Jurkat, Clone E6-1 (cell line): ENCODE measurements at regions not wholly inside any gene's neighbourhood (a gene's known extent, or its start where the extent isn't known, plus 50 kb on each side); places are given as distances from the start of the nearest gene placed in this dataset.

ENCODE experiments used
- DNase-seq: peaks from one replicate; pipeline ENCODE4 v3.0.0-alpha.2; 2011; ENCODE audit warnings: low read depth, low spot score
- H3K4me3 ChIP-seq: 2 replicates; pipeline ENCODE4 v1.5.1; 2011; ENCODE audit warnings: mild to moderate bottlenecking, low read length, control low read depth, moderate library complexity

DNA sequence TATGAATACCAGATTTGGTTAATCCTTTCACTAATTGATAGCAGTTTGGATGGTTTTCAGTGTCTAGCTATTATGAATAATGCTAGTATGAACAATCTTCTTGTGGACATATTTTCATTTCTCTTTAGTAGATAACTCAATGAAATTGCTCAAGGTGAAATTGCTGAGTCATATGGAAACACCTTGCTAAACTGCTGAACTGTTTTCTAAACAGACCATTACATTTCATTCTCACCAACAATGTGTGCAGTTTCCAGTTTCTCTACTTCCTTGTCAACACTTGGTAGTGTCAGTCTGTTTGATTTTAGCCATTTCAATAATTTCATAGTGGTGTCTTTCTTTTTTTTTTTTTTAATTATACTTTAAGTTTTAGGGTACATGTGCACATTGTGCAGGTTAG, 250.0 kb downstream of the HRH4 start:
- H3K4me3 ChIP-seq: no peak overlapping the region
- no peak for DNase-seq

DNA sequence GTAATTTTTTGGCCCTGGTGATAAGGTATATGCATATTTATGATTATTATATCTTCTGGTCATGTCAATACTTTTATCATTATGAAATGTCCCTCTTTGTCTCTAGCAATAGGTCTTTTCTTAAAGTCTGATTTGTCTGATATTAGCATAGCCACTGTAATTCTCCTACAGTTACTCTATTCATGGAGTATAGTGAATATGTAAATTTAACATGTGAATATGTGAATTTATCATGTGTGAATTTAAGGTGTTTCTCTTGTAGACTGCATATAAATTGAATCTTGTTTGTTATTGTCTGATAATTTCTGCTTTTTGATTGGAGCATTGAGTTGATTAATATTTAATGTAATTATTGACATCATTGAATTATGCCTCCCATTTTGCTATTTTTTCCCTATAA, 259.4 kb downstream of the HRH4 start:
- no peak overlapping the region for H3K4me3 ChIP-seq
- no peak for DNase-seq

DNA sequence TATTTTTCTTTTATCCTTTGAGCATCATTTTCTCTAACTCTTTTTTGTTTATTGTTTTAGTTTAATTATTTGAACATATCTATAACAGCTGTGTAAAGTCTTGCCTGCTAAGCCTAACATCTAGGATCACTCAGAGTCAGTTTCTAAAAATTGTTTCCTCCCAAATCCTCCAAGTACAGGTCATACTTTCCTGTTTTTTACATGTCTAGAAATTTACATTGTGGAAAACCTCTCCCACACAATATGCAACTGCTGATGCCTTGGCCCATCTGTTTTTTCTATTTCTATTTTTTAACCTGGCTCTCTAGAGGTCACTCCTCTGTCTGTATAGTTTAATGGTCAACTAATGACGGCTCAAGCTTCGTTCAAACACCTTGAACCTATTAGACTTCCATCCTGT, 261.0 kb downstream of the HRH4 start:
- H3K4me3 ChIP-seq: no peak overlapping the region
- no peak for DNase-seq

DNA sequence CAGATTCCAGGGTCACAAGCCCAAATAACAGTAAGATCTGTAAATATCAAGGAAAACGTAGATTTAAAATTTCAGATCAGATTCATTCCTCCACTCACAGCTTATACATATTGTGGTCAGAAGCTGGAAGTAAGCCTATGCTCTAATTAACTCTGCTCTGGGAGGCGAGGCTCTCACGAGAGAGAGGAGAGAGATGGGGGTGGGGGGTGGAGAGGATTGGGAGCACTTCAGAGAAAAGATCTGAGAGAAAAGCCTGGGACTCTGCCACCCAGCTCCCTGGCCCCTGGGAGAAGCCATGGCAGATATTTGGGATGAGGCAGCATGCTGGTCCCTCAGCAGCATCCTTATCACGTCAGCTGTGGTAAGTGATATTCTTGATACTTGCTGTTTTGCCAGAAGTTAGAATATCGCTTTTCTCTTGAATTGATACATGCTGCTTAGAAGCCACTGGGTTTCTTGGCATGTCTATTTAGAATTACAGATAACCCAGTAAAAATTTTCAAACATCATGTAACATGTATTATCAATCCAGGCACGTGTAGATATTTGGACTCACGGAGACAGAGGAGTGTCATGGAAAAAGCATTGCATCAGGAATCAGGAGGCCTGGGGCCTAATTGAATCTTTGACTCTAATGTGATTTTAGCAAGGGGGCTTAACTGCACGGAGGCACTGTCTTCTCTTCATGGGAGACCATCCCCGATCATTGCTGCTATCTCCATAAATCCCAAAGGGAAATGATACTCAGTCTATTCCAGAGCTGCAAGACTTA, 265.4 kb downstream of the HRH4 start:
- no peak overlapping the region for H3K4me3 ChIP-seq
- no peak for DNase-seq

DNA sequence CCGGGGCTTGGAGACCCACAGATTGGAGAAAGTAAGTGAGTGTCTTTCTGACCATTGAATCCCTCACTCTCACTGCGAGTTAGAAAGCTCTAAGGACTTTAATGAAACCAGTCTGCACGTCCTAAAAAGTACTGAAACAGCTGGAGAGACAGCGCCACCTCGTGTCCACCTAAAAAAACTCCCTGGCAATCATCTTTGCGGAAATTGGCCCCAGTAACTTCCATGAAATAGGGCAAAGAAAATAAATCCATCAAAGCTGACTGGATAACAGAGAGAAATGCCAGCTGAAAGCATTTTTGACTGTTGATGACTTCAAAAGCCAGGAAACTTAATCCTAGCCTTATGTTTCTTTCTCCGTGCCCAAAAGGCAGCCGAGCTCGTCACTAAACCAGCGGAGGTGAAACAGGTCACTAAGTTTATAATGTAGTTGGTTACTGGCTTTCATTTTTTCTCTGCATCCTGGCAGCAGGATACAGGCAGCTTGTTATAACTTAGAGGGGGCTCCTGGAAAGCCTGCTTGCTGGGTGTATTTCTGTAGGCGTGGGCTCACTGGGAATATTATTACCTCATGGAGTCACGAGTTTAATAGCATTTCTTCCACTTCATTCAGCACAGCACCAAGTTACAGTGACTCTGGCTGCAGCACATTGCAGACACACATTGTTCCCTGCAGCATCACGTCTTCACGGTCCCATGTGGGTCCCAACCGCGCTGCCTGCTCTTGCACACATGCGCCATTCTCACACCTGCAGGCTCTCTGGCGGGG, 266.5 kb downstream of the HRH4 start:
- peak; percentile 50 for DNase-seq
- no peak overlapping the region for H3K4me3 ChIP-seq

DNA sequence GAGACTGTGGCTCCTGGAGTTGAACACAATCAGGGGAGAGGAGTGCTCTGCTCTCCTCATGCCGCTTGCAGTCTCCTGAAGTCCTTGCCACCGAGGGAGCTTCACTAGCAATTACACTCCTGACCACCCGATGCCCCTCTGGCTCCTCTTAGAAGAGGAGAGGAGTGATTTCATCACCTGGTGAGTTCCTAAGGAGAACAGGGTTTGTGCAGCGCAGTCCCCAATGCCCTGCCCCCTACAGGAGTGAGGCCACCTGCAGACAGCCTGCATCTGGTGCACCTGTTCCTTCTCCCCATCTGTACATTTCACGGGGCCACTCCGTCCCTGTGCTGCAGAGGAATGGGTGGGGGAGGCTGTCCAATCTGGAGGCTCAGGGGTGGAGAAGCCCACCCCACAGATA, 267.2 kb downstream of the HRH4 start:
- H3K4me3 ChIP-seq: no peak overlapping the region
- no peak for DNase-seq

DNA sequence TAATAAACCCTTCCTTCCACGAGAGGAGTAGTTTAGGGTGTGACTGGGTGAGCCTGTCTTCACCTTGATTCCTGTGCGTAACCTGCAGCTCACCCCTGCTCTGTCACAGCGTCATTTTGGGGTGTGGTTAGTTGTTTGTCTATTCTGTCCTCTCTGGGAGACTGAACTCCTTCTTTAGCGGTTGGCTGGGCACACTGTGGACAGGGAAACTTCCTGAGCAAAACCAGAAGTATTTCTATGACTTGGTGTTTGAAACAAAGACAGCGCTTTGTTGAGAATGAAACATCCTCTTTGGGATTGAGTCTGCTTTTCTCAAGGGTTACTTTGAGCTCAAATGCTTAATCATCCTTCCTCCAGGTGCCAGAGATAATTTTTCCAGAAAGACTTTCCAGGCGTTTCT, 270.7 kb downstream of the HRH4 start:
- DNase-seq: no peak
- H3K4me3 ChIP-seq: no peak overlapping the region

DNA sequence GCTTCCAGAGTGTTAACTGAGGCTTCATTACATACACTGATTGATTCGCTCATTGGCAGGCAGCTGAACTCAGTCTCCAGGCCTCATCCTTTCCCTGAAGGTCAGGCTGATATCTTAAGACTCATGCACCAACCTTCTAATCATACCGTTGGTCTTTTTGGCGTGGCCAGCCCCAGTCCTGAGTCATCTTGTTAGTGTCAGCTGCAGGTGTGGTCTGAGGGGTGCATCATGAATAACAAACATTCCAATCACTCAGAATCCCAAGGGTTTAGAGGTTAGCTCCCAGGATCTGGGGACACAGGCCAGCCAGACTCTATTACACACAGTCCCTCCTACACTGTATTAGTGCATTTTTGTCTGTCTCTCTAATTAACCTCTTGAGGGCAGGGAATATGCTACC, 271.5 kb downstream of the HRH4 start:
- no peak overlapping the region for H3K4me3 ChIP-seq
- no peak for DNase-seq

DNA sequence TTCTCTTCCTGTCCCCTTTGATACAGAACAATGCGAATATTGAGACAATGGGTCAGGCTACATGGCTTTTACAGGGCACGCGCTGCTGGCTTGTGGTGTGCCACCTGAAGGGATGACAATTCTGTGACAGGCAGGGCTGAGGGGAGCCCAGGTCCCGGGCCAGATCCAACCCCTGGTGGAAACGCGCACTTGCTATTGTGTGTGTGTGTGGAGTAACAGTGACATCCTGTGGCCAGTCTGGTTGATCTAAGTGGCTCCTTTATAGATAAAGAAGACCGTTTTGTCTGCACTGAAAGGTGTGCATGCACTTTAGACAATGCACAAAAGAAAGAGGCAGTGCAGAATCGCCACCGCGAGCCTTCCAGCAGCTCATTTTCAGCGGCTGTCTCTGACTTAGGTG, 273.6 kb downstream of the HRH4 start:
- peak; percentile 8 for DNase-seq

DNA sequence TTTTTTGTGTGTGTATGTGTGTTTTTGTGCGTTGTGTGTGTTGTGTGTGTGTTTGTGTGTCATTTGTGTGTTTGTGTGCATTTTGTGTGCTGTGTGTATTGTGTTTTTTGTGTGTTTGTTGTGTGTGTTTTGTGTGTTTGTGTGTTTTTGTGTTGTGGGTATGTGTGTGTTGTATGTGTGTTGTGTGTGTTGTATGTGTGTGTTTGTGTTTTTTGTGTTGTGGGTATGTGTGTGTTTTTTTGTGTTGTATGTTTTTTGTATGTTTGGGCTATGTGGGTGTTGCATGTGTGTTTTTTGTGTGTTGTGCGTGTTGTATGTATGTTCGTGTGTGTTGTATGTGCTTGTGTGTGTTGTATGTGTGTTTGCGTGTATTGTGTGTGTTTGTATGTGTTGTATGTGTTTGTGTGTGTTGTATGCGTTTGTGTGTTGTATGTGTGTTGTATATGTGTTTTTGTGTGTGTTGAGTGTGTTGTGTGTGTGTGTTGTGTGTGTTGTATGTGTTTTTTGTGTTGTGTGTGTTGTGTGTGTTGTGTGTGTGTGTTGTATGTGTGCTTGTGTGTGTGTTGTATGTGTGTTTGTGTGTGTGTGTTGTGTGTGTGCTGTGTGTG, 275.3 kb downstream of the HRH4 start:
- no peak for DNase-seq
- H3K4me3 ChIP-seq: no peak overlapping the region

More for the DNA sequence above, 273.6 kb downstream of the HRH4 start:
- H3K4me3 ChIP-seq: no peak overlapping the region

DNA sequence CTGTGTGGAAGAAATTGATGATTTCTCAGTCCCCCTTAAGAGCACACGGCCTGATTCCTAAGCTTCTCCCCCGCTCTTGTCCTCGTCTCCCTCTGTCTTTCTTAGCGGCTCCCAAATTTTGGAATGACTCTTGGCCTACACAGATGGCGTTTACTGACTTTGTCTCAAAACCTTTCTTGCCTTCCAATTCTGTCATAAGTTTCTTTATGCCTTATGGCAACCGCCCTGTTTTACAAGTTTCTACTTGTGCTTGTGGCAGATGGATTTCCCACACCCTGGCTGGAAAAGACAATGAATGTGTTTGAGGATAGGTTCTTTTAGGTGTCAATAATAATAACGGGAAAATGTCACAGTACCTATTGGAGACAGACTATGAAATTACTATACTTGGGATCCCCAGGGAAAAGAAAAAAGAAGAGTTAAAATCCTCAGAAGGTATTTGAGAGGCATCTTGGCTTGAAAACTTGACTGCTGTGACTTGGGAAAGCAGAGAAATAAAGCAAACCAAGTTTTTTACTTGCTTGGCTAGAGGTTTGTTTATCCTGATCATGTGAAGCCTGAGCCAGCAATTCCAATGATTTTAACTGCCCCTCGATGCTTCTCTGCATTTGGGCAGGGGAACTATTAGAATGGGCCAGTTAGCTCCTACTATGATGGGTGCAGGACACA, 276.4 kb downstream of the HRH4 start:
- DNase-seq: no peak
- no peak overlapping the region for H3K4me3 ChIP-seq

DNA sequence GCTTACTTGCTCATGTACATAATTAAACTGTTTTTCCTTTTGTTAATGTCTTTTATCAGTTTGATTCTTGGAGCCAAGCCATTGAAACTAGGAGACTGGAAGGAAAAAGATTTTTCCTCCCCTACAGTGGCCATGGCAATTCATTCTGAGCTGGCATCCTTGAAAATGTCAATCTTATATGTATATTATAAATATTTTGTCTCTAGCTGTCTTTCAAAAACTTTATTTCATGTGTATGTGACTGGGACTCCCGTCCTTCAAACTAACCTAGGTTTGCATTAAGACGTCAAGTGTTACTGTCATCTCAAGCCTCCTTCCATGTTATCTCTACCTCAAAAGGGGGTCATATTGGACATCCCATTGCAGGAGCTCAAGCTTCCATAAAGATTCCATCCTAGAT, 280.4 kb downstream of the HRH4 start:
- no peak for DNase-seq
- no peak overlapping the region for H3K4me3 ChIP-seq

DNA sequence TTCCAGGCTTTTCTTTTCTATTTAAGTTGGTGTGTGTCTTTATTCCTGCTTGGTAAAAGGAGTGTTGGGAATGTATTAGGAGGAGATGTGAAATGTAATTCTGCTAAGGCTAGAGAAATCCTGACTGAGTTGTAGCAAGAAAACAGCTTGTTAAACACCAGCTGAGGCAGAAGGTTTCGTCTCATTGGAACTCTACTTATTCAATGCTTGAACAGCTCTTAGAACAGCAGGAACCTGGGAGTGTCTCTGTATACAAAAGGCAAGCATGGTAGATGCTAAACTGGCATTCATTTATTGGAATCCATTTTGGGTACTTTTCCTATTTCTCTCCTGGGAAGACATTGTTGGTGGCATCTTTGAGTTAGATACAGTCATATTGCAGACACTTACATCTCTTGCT, 280.9 kb downstream of the HRH4 start:
- H3K4me3 ChIP-seq: no peak overlapping the region
- DNase-seq: no peak

DNA sequence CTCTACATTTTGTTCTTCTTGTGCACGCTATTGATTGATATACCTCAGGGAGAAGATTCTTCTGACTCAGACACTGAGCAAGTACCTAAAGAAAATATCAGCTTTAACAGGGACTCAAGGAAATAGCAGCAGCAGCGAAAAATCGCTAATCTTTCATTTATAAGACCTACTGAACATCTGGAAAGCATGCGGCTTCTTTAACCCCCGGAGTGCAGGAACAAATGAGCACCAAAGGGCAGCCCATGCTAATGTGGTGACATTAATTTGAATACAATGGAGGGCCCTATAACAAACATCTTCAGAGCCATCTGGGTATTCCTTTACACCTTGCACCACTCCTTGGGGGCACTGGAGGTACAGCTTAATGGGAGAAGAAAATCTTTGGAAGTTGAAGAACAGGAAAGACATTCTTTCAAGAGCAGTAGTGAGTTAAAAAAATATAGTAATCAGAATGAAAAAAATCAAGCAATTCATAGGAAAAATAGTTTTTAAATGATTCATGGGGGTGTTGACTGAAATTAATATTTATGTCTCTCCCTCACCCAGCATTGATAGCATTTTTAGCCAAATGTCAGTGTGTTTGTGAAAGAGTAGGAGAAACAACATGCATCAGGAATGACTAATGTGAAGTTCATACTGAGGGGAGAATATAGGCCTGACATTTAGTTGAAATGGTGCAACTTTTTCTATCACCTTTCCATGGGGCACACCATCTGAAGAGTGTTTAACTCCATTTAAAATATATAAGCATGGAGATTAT, 281.7 kb downstream of the HRH4 start:
- DNase-seq: no peak
- no peak overlapping the region for H3K4me3 ChIP-seq

DNA sequence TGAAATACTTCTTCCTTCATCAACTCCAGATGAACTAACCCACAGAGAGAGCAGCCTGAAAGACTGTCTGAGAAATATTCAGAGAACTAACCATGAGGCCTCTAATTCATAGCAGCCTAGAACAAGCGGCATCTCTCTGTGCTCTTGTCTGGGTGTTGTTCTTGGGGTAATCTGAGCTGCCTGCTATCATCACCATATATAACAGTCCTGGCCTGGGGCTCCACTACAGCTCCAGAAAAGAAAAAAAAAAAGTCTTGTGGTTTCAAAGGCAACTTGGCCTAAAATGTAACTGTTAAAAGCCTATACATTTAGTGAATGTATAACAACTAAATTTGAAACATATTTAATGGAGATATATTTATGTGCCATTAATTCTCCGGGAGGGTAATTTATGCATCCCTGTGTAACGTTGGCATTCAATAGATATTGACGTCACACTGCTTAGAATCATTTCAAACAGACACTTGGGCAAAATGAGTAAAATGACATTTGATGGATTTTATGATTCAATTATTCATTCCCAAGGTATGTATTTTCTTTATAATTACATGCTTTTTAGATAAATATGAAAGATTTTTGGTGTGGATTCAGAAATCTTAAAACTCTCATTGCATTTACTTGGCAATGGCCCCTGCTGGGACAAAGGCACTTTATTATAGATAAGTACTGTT, 294.3 kb downstream of the HRH4 start:
- H3K4me3 ChIP-seq: no peak overlapping the region
- DNase-seq: no peak

DNA sequence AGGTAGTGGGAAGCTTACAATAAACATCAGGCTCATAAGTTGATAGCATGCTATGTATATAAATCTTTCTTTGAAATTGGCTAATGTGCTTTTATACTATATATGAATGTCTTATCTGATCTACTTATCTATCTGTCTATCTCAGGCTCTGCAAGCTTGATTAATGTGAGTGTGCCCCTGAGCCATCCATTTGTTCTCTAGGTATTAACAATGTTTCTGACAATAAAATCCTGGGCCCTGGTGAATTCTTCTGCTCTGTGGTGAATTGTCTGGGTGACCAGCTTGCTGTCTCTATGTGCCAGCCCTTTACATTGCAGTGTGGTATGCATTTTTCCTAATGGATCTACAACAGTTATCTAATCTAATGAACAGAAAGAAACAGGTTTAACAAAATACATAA, 295.9 kb downstream of the HRH4 start:
- no peak overlapping the region for H3K4me3 ChIP-seq
- DNase-seq: no peak

DNA sequence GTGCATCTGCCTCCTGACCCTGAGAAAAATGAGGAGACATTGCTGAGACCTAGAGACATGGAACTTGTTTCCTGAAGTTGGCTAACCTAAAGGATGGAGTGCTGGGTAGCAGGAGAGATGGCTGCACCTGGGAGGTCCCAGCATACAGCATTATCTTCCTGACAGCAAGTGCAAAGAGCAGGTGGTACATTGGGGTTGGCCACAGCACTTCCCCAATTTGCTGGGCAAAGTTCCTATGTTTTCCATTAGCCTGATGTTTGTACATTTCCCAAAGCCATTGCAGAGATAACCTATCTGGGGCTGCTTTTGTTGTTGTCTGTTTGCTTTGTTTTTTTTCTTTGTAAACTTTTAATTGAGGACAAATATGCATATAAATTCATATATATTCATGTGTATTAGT, 296.7 kb downstream of the HRH4 start:
- no peak overlapping the region for H3K4me3 ChIP-seq
- DNase-seq: no peak

DNA sequence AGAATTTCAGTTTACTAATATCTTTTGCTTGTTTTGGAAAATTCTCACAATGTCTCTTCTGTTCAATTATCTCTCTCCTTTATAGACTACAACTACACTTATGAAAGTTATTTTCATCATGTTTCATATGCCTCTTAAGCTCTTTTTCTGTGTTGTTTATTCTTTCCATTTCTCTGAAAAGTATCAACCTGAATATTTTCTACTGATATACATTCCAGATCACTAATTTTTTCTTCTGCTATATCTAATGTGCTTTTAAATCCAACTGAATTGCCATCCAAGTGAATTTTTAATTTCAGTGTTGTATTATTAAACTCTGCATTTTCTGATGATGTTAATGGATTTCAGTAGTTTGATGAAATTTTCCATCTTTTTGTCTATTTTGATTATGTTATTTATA, 301.3 kb downstream of the HRH4 start:
- H3K4me3 ChIP-seq: no peak overlapping the region
- DNase-seq: no peak

DNA sequence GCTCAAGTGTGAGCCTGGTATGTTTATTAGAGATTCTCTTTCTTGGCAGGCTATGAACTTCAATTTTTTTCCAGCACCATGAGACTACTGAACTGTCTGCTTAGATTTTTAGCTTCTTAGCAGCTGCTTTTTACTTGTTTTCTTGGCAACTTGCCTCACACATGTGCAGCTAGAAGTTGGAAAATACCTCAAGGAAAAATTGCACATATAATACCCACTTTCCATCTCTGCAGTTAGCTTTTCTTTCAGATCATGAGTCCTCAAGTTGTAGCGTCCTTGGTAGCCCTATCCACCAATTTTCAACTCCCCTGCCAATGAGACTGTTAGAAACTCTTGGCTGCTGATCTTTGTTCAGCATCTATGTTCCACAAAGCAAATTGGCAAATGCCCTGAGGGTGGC, 302.1 kb downstream of the HRH4 start:
- no peak overlapping the region for H3K4me3 ChIP-seq
- DNase-seq: no peak
